ENCODE measurements at regions not wholly inside any gene's neighbourhood (a gene's known extent, or its start where the extent isn't known, plus 50 kb on each side); places are given as distances from the start of the nearest gene placed in this dataset.

GRCh38 chr13:105957769-105958438 lies 577.6 kb downstream of the EFNB2 start:
- no peak for TF ChIP-seq CTCF (IDR thresholded peaks at IDR 0.05; ENCODE audit: borderline replicate concordance, control extremely low read depth, extremely low read depth, insufficient read depth, missing control alignments)
- in situ Hi-C loops (cut with MboI; ENCODE audit: low sequenced_read_pairs, unreplicated experiment): no loop called here
- no peak for DNase-seq (ENCODE audit: low spot score)

- in situ Hi-C loops (cut with MboI; ENCODE audit: low sequenced_read_pairs, unreplicated experiment): no loop called here
- no peak for TF ChIP-seq CTCF (IDR thresholded peaks at IDR 0.05; ENCODE audit: borderline replicate concordance, control extremely low read depth, extremely low read depth, insufficient read depth, missing control alignments)
- no peak for DNase-seq (ENCODE audit: low spot score)
Measured at GRCh38 chr13:105956921-105957320, 578.5 kb downstream of the EFNB2 start.

DNA sequence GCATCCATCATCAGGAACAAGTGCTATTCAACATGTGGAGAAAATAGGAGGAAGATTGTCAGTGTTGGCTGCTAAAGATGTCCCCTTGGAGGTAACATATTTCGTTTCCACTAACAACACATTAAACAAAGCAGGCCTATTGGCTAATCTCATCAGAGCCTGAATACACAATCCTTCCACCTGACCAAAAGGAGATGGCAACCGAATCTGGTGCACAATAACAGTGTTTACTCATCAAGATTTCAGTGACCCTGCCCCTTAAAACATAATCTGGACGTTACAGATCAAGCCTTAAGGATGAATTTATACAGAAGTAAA lies 582.5 kb downstream of the EFNB2 start:
- no peak for TF ChIP-seq CTCF (IDR thresholded peaks at IDR 0.05; ENCODE audit: borderline replicate concordance, control extremely low read depth, extremely low read depth, insufficient read depth, missing control alignments)
- in situ Hi-C loops (cut with MboI; ENCODE audit: low sequenced_read_pairs, unreplicated experiment): no loop called here
- no peak for DNase-seq (ENCODE audit: low spot score)

- in situ Hi-C loops (cut with MboI; ENCODE audit: low sequenced_read_pairs, unreplicated experiment): no loop called here
- TF ChIP-seq CTCF (IDR thresholded peaks at IDR 0.05; ENCODE audit: borderline replicate concordance, control extremely low read depth, extremely low read depth, insufficient read depth, missing control alignments): no peak
- DNase-seq (ENCODE audit: low spot score): peak; percentile 15
Measured at GRCh38 chr13:105952233-105952972, 583.1 kb downstream of the EFNB2 start.

DNA sequence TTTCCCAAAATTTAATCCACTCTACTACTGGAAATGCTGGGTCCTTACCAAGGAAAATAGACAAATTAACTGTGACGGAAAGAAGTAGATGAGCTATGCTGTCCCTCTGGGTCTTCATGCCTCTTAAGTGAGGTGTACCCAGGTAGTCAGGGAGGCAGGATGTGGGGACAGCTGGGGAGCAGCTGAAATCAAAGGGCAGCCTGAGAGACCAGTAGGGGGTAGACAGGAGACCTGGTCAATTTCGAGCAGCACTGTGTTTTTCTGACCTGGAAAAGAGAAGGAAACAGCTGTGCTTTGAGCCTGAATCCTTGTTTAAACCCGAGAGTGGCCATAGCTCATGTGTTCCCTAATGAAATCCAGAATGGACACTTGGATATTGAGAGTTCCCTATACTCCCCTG lies 587.3 kb downstream of the EFNB2 start:
- TF ChIP-seq CTCF (IDR thresholded peaks at IDR 0.05; ENCODE audit: borderline replicate concordance, control extremely low read depth, extremely low read depth, insufficient read depth, missing control alignments): no peak
- no peak for DNase-seq (ENCODE audit: low spot score)
- in situ Hi-C loops (cut with MboI; ENCODE audit: low sequenced_read_pairs, unreplicated experiment): no loop called here

- no peak for TF ChIP-seq CTCF (IDR thresholded peaks at IDR 0.05; ENCODE audit: borderline replicate concordance, control extremely low read depth, extremely low read depth, insufficient read depth, missing control alignments)
- DNase-seq (ENCODE audit: low spot score): no peak
- in situ Hi-C loops (cut with MboI; ENCODE audit: low sequenced_read_pairs, unreplicated experiment): no loop called here
Measured at GRCh38 chr13:105940882-105941281, 594.6 kb downstream of the EFNB2 start.

Data from GM13976 (cell line).